IPS-18a (cell line): ENCODE measurements at regions not wholly inside any gene's neighbourhood (a gene's known extent, or its start where the extent isn't known, plus 50 kb on each side); places are given as distances from the start of the nearest gene placed in this dataset.
"Not testable (repeated sequence)": the region's sequence is repeated elsewhere in the genome, so short reads cannot be mapped to it uniquely, and the experiment has no call there.

Experiments used
- H3K27ac ChIP-seq: one replicate; pipeline ENCODE4 v1.5.1; 2013; ENCODE audit warnings: low read length
- H3K27me3 ChIP-seq: one replicate; pipeline ENCODE4 v1.6.1; 2013; ENCODE audit warnings: mild to moderate bottlenecking, low read length; ENCODE audit not compliant: control insufficient read depth, insufficient read depth
- H3K36me3 ChIP-seq: one replicate; pipeline ENCODE4 v1.6.1; 2013; ENCODE audit warnings: low read depth, low read length; ENCODE audit not compliant: control insufficient read depth
- H3K4me1 ChIP-seq: one replicate; pipeline ENCODE4 v1.6.1; 2013; ENCODE audit warnings: low read depth, low read length; ENCODE audit not compliant: control insufficient read depth
- H3K4me3 ChIP-seq: one replicate; pipeline ENCODE4 v1.5.1; 2013; ENCODE audit warnings: low read length
- H3K9ac ChIP-seq: one replicate; pipeline ENCODE4 v1.6.1; 2013; ENCODE audit warnings: mild to moderate bottlenecking, low read length, moderate library complexity
- H3K9me3 ChIP-seq: one replicate; pipeline ENCODE4 v1.6.1; 2013; ENCODE audit warnings: low read depth, low read length; ENCODE audit not compliant: control insufficient read depth

DNA sequence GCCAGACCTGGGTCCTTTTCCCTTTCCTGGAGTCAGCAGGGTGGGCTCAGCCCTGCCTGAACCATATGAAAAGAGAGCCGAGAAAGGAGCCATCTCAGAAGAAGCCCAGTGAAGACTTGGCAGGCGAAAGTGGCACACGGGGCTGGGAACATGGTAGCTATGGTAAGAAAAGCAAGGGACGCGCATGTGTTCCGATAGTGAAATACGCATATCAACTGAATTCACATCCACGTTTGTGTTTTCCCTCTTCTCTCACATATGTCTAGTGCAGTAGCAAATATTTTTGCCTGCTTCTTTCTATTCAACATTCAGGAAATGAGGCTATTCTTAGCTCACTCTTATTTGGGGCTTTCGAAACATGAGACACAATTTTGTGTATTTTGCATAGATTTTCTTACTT lies 54.1 kb upstream of the PEG3 start:
- Histone ChIP-seq H3K9me3 (peaks cover 61% of the 10 kb centered on the region), H3K4me1 (no peaks in the 10 kb centered on the region), H3K36me3 (no peaks in the 10 kb centered on the region), H3K27ac (no peak overlapping the region), H3K27me3 (no peaks in the 10 kb centered on the region), H3K9ac (no peak overlapping the region), H3K4me3 (no peak overlapping the region)

DNA sequence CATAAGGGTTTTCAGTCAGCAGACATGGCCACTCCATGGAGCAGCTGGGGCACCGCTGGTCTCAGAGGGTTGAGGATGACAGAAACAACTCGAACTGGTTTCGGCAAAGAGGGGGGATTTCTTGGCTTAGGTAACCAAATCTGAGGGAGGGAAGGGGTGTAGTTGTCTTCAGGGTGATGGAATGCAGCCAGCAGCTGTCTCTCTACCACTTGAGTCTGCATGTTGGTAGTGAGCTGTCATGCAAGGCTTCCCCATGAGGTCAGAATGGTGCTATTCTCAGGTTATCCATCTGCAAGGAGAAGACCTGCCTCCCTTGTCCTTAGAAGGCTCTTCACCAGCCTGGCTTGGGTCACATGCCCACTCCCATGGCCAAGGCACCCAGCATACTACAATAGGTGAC lies 55.6 kb upstream of the PEG3 start:
- Histone ChIP-seq H3K9ac (no peak overlapping the region), H3K4me3 (no peak overlapping the region), H3K9me3 (peaks cover 63% of the 10 kb centered on the region), H3K4me1 (no peaks in the 10 kb centered on the region), H3K27me3 (no peaks in the 10 kb centered on the region), H3K27ac (no peak overlapping the region), H3K36me3 (no peaks in the 10 kb centered on the region)

DNA sequence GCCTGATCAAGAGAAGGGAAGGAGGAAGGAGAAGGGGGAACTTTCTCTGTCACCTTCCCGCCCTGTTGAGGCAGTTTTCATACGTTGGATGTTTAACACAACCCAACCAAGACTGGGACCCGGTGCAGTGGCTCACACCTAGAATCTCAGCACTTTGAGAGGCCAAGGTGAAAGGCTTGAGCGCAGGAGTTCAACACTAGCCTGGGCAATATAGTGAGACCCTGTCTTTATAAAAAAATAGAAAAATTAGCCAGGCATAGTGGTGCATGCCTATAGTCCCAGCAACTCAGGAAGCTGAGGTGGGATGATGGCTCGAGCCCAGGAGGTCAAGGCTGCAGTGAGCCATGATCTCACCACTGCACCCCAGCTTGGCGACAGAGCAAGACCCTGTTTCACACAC lies 59.4 kb upstream of the PEG3 start:
- Histone ChIP-seq H3K9ac (no peak overlapping the region), H3K27me3 (no peaks in the 10 kb centered on the region), H3K9me3 (peaks cover 57% of the 10 kb centered on the region), H3K36me3 (no peaks in the 10 kb centered on the region), H3K4me1 (no peaks in the 10 kb centered on the region), H3K27ac (no peak overlapping the region), H3K4me3 (no peak overlapping the region)

- H3K27ac ChIP-seq: no peak overlapping the region
- no peaks in the 10 kb centered on the region for H3K36me3 ChIP-seq
- H3K4me1 ChIP-seq: no peaks in the 10 kb centered on the region
- peaks cover 52% of the 10 kb centered on the region for H3K9me3 ChIP-seq
- H3K9ac ChIP-seq: no peak overlapping the region
- no peaks in the 10 kb centered on the region for H3K27me3 ChIP-seq
- no peak overlapping the region for H3K4me3 ChIP-seq
These were observed 60.1 kb upstream of the PEG3 start for GRCh38 chr19:56900573-56901097.

DNA sequence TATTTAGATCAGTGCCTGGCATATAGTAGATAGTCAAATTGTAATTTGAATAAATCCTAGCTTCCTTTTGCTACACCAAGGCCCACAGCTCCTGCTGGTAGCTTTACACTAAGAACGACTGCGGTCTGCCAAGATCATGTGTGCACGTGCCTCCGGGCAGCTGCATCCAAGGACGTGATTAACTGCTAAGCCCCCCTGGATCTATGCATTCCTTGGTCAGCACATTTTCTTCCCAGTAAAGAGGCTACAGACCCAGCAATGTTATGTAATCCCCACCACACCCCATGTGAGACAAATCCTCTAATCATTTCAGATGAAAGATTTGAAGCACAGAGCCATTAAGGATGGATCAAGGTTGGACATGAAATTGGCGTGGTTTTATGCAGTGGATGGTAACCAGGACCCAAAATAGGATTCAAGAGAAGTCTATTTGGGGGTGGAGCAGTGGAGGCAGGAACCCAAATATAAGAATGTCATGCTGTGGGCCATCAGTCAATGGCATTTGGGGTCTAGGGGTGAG lies 65.2 kb upstream of the PEG3 start:
- no peaks in the 10 kb centered on the region for H3K36me3 ChIP-seq
- H3K4me1 ChIP-seq: no peaks in the 10 kb centered on the region
- no peak overlapping the region for H3K4me3 ChIP-seq
- H3K27me3 ChIP-seq: no peaks in the 10 kb centered on the region
- H3K9ac ChIP-seq: no peak overlapping the region
- peaks cover 66% of the 10 kb centered on the region for H3K9me3 ChIP-seq
- H3K27ac ChIP-seq: no peak overlapping the region

DNA sequence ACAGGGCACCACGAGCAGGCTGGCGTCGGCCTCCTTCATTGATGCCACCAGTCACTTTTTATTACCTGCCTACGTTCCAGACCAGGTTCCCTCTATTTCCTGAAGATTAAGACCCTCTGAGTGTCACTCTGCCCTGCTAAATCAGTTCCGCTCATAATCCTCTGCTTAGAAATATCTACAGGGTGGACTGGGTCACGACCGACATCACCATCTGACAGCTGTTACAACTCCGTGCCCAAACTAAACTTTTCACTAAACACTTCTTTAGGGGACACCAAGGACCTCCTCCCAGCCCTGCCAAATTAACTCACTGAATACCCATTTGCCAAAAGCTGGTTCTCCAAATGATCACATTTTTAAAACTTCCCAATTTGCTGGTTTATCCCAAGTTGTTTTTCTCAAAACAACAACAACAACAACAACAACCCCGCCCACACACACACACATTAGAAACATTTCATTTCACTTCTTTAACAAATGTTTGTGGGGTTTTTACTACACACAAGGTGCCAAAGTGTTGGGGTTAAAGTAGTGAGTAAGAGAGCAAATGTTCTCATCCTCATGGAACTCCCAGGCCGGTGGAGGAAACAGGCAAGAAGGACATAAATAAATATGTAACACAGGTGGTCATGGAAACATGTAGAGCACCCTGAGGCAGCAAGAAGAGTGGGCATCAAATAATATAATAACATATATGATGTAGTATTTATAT lies 72.0 kb upstream of the PEG3 start:
- Histone ChIP-seq H3K4me1 (no peaks in the 10 kb centered on the region), H3K27ac (no peak overlapping the region), H3K9me3 (peaks cover 66% of the 10 kb centered on the region), H3K36me3 (no peaks in the 10 kb centered on the region), H3K4me3 (no peak overlapping the region), H3K27me3 (no peaks in the 10 kb centered on the region), H3K9ac (no peak overlapping the region)

- not testable (repeated sequence) for H3K36me3 ChIP-seq, H3K4me3 ChIP-seq, H3K27ac ChIP-seq, H3K4me1 ChIP-seq, H3K27me3 ChIP-seq, H3K9ac ChIP-seq
- H3K9me3 ChIP-seq: peaks cover 65% of the 10 kb centered on the region
These were observed 72.6 kb upstream of the PEG3 start for GRCh38 chr19:56913113-56913455.

DNA sequence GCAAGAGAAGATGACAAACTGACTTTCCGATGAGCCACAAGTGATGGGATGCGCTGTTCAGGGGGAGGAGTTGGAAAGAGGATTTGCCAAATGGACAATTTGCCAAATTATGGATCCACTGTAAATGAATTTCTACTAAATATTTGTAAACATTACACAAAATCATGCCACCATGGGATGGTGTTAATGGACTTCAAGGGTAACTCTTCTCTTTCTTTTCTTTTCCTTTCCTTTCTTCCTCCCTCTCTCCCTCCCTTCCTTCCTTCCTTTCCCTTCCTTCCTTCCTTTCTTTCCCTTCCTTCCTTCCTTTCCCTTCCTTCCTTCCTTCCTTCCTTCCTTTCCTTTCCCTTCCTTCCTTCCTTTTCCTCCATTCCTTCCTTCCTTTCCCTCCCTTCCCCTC lies 76.0 kb upstream of the PEG3 start:
- Histone ChIP-seq H3K9me3 (peaks cover 67% of the 10 kb centered on the region), H3K9ac (no peak overlapping the region), H3K36me3 (no peaks in the 10 kb centered on the region), H3K27ac (no peak overlapping the region), H3K27me3 (no peaks in the 10 kb centered on the region), H3K4me3 (no peak overlapping the region), H3K4me1 (no peaks in the 10 kb centered on the region)

GRCh38 chr19:56917529-56917928 lies 77.0 kb upstream of the PEG3 start:
- H3K27me3 ChIP-seq: no peaks in the 10 kb centered on the region
- no peaks in the 10 kb centered on the region for H3K4me1 ChIP-seq
- H3K36me3 ChIP-seq: no peaks in the 10 kb centered on the region
- H3K4me3 ChIP-seq: no peak overlapping the region
- no peak overlapping the region for H3K9ac ChIP-seq
- peaks cover 57% of the 10 kb centered on the region for H3K9me3 ChIP-seq
- no peak overlapping the region for H3K27ac ChIP-seq

DNA sequence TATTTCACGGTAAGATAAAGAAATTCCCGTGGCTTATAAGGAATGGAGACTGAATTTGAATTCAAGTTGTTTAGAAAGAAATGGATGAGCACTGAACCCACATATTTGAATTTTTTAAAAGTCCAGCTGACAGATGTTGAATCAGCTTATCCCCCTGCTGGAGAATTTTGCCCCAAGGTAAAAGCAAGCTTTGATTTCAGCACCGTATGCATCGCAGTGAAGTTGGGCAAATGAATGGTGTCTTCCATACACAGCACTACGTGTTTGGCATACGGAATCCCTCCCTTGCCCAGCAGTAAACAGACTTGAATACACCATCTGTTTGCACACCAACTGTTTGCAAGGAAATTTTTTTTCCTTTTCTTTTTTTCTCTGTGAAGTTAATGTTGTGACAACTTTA lies 77.5 kb upstream of the PEG3 start:
- H3K27me3 ChIP-seq: no peaks in the 10 kb centered on the region
- no peaks in the 10 kb centered on the region for H3K36me3 ChIP-seq
- peaks cover 53% of the 10 kb centered on the region for H3K9me3 ChIP-seq
- no peaks in the 10 kb centered on the region for H3K4me1 ChIP-seq
- no peak overlapping the region for H3K9ac ChIP-seq
- no peak overlapping the region for H3K27ac ChIP-seq
- H3K4me3 ChIP-seq: no peak overlapping the region

DNA sequence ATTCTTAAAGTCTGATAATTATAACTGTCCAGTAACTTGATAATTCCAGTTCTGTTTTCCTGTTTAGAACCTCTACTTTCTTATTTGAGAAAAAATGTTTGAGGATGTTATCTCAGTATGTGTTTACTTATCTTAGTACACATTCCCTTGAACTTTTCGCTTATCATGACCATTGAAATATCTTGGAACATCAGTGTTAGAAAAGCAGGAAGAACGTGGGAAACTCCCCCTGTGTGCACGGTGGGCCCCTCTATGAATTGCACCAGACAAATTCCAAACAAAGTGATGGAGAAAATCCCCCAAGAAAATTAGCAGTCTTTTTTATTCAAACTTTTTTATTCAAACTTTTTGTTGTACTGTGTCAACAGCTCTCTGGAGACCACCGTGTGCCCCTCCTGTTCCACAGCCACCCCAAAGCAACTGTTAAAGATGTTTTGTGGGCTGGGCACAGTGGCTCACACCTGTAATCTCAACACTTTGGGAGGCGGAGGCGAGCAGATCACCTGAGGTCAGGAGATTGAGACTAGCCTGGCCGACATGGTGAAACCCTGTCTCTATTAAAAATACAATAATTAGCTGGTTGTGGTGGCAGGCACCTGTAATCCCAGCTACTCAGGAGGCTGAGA lies 78.3 kb upstream of the PEG3 start:
- Histone ChIP-seq H3K9me3 (peaks cover 49% of the 10 kb centered on the region), H3K4me3 (no peak overlapping the region), H3K27ac (no peak overlapping the region), H3K4me1 (no peaks in the 10 kb centered on the region), H3K9ac (no peak overlapping the region), H3K36me3 (no peaks in the 10 kb centered on the region), H3K27me3 (no peaks in the 10 kb centered on the region)
